Stimulated activated CD8-positive, alpha-beta memory T cell treated with anti-CD3 and anti-CD28 coated beads, Interleukin-4, amount 100 ng/mL, for 1 hour (primary cell): ENCODE measurements at regions not wholly inside any gene's neighbourhood (a gene's known extent, or its start where the extent isn't known, plus 50 kb on each side); places are given as distances from the start of the nearest gene placed in this dataset.
"Not testable (repeated sequence)": the region's sequence is repeated elsewhere in the genome, so short reads cannot be mapped to it uniquely, and the experiment has no call there.

Source experiments
- DNase-seq, 2 donors: peaks; one replicate each; pipeline ENCODE4 v3.0.0-alpha.2; 2020; ENCODE audit warnings: low read depth in 2 of 2, low spot score in 1 of 2

DNA sequence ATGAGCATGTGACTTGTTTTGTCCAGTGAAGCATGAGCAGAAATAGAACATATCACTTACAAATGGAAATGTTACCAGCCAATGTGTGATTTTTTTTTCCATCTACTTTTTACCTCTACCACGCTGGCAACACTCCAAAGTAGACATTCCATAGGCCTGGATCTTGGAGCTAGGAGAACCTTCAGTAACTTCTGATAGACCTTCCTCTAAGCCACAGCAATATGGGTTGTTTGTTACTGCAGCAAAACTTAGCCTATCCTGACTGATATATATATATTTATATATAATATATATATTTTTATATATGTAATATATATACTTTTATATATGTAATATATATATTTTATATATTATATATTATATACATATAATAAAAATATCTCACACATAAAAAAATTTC is 284.4 kb upstream of the XYLT1 start:
- DNase-seq = no peak

DNA sequence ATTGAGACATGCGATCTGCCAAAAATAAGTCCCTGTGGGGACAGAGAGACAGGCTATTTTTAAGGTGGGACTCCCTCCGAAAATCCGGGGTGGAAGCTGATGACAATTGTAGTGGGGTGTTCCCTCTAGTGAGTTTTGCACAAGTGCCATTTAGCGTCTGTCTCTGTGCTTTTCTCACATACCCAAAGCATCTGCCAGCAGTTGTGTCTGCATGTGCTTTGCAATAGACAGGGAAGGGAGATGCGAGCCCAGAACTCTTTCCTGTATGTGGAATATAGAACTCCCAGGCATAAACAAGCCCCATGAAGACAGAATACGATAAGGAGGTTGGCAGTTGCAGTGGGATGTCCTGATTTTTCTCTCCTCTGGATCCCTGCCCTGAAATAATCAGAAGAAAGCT is 282.7 kb upstream of the XYLT1 start:
- DNase-seq = no peak

DNA sequence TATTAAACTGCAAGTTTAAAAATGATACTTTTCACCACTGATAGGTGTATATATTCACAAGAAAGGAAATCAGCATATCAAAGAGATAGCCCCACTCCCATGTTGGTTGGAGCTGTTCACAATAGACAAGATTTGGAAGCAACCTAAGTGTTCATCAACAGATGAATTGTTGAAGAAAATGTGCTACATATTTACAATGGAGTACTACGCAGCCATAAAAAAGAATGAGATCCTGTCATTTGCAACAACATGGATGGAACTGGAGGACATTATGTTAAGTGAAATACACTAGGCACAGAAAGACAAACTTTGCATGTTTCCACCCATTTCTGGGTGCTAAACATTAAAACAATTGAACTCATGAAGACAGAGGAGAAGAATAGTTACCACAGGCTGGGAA is 278.9 kb upstream of the XYLT1 start:
- no peak for DNase-seq

DNA sequence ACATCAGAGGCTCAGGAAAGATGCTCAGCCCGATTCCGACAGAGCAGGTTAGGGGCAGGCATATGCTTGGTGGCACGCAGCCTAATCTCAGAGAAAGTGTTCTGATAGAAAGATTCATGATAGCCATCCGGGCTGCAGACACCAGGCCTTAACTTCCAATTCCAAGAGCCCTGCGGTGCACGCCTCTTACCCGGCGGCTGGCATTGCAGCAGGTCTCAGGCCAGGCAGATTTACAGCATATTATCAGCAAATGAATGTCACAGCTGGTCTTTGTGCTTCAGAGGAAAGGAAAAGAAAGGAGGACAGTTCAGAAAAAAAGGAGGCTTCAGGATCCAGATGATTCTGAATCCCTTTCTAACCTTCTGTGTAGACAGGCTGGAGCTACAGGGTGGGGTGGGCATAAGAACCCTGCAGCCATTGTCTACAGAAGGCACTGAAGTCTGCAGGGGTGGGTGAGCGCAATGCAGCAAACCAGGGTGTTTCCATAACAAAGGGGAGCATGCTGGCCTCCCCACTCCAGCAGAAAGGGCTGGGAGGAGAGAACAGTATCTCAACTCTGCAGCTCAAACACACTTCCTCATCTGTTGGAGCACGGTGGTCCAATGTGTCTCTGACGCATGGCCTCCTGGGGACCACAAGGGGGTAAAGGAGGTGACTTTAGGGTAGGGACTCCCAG is 277.4 kb upstream of the XYLT1 start:
- DNase-seq = no peak

DNA sequence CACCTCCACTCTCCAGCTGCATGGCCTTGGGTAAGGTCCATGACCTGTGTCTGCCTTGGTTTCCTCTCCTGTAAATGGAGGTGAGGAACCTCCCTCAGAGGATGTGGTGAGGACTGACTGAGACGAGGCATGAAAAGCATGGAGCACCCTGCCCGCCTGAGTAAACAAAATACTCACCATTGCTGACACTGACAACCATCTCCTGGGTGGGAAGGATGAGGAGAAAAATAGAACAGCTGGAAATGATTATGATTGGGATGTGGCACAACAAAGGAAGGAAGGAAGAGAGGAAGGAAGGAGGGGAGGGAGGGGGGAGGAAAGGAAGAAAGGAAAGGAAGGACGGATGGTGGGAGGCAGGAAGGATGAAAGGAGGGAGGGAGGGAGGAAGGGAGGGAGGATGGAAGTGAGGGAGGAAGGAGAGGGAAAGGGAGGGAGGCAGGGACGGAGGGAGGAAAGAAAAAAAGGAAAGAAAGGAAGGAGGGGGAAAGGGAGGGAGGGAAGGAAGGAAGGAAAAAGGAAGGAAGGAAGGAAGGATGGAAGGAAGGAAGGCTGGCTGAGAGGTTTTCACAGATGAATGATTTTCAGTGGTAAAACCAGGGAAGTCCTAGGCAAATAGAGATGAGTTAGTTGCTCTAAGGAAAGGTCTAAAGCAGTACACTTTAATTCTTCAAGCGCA is 276.5 kb upstream of the XYLT1 start:
- no peak for DNase-seq

DNA sequence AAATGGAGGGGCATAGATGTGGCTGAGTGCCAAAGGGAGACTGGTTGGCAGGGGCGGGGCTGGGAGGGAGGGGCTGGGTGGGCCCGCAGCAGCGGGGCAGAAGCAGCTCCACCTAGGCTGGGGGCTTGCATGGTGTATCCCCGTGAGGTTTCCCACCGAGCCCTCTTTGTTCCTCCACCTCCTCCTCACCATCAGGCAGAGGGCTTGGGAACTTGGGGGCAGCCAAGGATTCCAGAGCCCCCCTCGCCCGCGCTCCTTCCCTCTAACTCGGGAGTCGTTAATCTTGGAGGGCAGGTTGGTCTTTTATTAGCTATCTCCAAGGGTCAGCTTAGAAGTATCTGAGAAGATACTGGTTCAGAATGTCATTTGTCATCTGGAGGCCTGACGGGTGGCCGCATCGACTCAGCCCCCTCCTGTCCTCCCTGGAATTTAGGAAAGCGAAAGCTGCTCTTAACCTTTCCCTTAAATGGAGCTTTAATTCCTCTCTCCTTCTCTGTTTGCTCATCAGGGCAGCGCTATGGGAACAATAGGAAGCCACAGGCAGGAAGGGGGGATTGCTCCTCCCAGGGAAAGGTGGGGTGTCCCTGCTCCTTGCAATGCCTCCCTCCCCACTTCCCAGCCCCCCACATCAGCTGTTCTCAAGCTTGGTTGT is 274.3 kb upstream of the XYLT1 start:
- DNase-seq = no peak

DNA sequence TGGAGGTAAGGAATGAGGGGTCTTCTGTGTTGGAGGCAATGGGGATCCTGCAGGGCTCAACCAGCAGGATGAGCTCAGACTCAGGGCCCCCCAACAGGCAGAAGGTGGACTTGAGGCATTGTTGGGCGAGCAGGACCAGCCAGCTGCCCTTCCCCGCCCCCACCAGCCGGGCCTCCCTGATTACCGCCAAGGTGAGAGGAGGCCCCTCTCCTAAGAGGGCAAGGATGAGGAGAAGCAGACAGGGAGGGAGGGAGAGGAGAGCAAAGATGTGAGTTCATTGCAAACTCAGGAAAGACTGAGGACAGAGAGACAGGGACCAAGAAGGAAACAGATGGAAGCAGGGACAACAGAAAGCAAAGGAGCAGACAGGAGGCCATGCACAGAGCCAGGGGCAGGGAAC is 272.8 kb upstream of the XYLT1 start:
- no peak for DNase-seq

DNA sequence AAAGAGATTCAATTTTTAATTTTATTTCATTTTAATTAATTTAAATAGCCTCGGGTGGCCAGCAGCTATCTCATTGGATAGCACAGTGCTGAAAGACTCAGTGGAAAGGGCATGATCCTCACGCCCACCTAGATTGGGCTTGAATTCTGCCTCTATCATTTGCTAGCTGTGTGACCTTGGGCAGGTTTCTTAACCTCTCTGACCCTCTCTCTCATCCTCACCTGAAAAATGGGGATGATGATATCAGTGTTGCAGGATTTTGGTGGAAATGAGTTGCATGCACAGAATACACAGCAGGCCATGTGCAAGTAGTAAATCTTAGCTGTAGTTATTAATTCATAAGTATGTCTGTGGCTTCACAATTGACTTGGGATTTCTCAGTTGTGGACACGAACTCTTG is 272.4 kb upstream of the XYLT1 start:
- DNase-seq = no peak

DNA sequence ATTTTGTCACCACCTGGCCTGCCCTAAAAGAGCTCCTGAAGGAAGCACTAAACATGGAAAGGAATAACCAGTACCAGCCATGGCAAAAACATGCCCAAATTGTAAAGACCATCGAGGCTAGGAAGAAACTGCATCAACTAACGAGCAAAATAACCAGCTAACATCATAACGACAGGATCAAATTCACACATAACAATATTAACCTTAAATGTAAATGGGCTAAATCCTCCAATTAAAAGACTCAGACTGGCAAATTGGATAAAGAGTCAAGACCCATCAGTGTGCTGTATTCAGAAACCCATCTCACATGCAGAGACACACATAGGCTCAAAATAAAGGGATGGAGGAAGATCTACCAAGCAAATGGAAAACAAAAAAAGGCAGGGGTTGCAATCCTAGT is 264.3 kb upstream of the XYLT1 start:
- DNase-seq = not testable (repeated sequence)

DNA sequence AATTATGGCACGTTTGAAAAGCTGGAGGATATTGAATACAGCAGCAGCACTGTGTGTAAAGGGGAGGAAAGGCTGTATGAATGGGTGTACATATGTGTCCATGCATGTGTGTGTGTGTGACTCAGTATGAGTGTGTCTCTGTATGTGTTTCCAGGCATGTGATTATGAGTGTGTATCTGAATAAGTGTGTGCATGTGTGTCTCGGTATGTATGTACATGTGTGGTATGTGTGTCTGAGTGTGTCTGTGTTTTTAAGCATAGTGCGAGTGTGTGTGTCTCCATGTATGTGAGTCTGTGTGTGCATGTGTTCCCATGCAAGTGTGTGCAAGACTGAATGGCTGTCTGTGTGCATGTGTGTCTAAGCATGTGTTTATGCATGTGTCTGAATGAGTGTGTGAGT is 259.1 kb upstream of the XYLT1 start:
- DNase-seq = no peak

DNA sequence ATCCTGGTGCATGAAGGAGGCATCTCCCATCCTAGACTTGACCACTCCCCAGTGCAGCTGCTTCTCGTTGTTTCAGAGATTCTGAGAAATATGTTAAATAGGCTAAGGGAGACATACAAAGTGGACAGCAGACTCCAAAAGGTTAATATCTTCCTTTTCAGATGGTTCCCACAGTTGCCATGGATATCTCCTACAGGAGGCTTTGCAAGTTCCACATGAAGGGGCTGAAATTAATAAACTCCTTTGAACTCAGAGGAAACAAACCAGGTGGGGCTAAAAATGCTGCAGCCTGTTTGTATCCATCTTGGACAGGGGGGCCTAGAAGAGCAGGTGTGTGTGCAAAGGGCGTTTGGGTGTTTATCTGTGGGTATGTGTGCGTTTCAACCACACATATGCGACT is 257.4 kb upstream of the XYLT1 start:
- DNase-seq = no peak

DNA sequence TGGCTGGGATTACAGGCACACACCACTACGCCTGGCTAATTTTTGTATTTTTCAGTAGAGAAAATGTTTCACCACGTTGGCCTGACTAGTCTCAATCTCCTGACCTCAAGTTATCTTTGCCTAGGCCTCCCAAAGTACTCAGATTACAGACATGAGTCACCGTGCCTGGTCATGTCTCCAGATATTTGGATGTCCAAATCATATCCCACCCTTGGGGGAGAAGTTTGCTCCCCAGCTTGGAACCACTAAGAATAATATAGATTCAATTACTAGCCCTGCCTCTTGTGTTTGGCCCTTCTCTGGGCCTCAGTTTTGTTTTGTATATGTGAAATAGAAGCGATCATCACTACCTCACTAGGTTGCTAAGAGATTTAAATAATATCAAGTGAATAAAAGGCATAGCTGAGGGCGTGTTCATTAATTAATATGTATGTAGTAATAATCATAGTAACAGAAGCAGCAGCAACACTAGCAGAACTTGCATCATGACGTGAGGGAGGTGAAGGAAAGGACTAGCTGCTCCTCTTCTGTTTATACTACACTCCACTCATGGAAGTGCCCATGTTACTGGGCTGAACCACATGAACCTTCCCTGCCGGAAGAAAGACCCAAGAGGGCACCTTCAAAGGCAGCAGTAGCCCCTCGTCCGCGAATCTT is 253.6 kb upstream of the XYLT1 start:
- no peak for DNase-seq

DNA sequence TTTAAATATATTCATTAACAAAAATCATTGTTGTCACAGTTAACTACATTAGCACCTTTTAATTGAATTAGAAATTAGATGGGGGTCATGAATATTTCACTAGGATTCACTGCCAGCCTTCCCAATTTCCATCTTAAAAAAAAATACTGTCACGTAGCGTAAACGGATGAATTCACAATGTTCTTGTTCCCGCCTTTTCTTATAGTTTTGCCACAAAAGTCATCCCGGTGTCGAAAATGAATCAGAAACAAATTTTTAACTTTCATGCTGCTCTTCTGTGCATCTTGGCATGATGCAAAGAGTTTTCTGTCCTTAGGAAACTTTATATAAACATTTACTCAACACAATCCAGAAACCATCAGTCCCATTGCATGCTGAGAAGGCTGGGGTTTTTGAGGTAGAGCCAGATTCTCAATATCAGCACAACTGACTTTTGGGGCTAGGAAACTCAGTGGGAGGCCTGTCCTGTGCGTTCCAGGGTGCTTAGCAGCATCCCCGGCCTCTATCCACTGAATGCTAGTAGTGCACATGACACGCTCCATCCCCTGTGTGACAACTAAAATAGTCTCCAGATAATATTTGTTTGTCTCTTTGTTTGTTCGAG is 252.9 kb upstream of the XYLT1 start:
- no peak for DNase-seq

DNA sequence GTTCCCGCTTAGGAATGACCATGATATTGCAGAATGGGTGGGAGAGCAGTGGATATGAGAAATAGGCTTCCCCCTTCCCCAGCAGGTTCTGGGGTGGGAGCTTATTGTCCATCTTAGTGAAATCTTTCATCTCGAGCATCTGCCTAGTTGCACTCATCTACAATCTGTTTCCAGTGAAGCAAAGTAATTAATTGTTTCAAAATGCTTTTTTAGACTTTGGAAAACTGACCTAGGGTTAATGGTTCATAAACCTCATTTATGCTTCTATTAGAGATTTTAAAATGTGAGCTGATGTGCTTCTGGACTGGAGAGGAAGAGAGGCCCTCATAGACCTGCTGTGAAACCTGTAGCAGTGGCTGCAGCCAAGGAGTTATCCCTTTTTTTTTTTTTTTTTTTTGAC is 247.7 kb upstream of the XYLT1 start:
- no peak for DNase-seq

DNA sequence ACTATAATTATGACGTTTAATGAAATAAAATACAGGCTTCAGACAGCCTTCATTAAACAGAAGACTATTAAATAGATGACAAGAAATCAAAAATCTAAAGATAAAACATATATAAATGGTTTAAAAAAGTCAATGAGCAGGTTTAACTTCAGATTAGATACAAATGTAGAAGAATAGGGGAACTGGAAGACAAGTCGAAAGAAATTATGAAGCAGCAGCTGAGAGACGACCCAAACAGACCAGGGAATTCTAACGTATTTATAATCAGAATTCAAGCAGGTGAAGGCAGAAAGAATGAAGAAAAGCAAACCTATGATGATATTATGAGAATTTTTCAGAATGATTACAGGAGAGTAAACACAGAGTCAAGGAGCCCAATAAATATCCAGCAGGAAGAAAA is 235.1 kb upstream of the XYLT1 start:
- no peak for DNase-seq

DNA sequence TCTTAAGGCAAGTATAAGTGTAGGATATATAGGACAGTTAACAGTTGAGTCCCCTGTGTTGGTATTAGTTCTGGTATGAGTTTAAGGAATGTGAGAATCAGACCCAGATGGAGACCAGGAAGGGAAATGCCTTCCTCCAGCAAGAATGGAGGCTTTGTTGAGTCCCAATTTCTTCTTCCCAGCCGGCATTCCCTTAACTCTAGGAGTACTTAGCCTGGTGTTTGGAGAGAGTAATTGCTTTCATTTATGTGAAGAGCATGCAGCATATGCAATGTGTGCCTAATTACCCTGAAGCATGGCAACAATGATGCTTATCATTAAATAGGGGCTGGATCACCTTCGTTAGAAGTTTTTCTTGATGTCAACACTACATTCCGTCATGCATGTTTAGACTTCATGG is 225.9 kb upstream of the XYLT1 start:
- no peak for DNase-seq

DNA sequence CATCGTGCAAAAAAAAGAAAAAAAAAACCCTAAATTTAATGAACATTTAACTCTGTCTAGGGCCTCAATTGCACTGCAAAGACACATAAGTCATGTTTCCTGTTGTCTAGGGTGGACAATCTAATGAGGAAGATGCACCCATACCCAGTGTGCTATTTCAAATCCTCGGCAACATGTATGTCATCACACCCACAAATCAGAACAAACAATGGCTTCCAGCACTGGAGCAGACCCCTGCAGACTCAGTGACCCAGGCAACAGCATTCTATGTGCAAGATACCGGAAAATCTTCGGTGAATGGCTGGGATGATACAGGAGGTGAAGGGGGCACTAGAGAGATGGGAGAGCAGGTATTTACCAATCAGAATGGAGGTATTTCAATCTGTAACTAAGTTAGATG is 221.7 kb upstream of the XYLT1 start:
- no peak for DNase-seq

DNA sequence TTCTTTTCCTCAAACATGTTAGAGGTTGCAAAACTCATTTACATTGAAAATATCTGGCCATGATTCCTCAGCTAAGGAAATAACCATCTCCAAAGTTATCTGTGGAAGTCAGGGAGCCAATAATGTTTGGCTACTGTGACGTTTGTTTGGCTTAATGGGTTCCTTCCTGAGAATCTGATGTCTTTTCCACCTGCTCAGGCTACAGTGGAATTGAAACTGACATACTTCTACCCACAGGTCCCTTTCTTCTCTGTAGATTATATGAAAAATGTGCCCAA is 221.1 kb upstream of the XYLT1 start:
- DNase-seq = no peak

DNA sequence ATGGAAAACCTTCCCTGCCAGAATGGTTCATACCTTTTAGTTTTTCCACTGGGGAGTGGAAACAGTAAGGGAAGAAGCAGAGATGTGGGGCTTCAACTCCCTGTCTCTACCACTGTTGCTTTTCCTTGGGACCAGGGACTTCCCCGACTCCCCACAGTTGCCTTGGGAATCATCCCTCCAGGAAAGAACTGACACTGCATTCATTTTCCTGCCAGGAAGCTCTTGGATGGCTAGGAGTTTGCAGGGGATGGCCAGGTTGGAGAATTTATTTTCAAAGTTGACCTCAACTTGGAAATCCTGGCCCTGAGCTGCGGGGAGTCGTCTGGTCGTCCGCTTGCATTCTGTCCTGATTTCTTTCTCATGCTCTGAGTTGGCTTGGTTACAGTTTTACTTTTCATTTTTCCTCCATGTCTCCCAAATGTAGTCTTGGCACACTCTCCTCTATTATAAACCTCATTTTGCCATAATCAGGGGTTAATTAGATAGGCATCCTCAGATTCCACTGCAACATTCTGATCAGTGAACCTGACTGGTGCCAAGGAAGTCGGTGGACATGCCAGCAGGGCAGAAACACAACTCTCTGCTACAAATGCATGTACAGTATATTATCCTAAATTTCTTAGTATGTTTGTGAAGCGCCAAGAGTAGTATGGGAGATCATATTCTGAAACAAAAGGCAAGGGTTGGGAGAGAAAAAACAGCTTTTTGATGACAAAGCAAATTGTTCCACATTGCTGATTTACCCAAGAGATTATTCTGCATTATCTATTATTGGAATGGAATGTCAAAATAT is 220.5 kb upstream of the XYLT1 start:
- DNase-seq = no peak

DNA sequence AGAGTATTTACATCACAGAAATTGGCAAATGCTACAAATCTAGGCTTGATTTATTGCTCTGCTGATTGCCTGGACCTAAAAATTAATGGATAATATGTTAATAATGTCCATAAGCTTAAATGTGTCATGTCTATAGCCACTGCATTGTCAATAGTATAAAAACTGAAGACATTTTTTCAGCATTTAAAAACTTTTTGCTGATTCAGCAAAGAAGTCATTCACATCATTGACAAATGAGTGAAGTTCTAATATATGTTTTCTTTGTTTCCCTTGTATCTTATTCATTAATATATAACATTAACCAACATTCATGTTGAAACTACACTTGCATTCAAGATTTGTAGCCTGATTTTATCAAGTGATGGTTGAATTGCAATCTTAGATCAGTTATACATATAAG is 214.7 kb upstream of the XYLT1 start:
- DNase-seq = no peak

DNA sequence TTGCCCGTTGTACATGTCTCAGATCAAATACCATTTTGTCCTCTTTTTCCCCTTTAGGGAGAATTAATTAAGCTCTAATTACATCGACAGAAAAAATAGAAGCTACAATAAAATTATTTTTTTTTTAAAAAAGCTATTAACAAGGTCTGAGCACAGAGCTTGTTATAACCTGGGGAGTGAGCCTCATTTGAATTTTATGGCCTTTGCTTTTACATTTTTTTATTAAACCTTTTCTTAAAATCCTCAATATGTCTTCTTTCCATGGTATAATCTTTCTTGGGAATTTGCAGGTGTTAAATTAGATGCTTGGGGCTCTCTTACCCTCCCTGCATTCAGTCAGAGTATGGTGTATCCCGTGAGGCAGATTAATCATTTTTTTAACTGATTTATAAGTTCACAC is 212.5 kb upstream of the XYLT1 start:
- no peak for DNase-seq
